VCaP (cell line): ENCODE measurements at regions not wholly inside any gene's neighbourhood (a gene's known extent, or its start where the extent isn't known, plus 50 kb on each side); places are given as distances from the start of the nearest gene placed in this dataset.
"Not testable (repeated sequence)": the region's sequence is repeated elsewhere in the genome, so short reads cannot be mapped to it uniquely, and the experiment has no call there.

Experiments used
- H3K27ac ChIP-seq: fragments of 450-650 bp; 2 replicates; pipeline ENCODE4 v1.5.1; 2017
- TF ChIP-seq, protein P1 (sequence below): fragments of 450-650 bp; conservative IDR thresholded peaks from 2 replicates; pipeline ENCODE4 v1.5.1; 2017; ENCODE audit warnings: mild to moderate bottlenecking, moderate library complexity

DNA sequence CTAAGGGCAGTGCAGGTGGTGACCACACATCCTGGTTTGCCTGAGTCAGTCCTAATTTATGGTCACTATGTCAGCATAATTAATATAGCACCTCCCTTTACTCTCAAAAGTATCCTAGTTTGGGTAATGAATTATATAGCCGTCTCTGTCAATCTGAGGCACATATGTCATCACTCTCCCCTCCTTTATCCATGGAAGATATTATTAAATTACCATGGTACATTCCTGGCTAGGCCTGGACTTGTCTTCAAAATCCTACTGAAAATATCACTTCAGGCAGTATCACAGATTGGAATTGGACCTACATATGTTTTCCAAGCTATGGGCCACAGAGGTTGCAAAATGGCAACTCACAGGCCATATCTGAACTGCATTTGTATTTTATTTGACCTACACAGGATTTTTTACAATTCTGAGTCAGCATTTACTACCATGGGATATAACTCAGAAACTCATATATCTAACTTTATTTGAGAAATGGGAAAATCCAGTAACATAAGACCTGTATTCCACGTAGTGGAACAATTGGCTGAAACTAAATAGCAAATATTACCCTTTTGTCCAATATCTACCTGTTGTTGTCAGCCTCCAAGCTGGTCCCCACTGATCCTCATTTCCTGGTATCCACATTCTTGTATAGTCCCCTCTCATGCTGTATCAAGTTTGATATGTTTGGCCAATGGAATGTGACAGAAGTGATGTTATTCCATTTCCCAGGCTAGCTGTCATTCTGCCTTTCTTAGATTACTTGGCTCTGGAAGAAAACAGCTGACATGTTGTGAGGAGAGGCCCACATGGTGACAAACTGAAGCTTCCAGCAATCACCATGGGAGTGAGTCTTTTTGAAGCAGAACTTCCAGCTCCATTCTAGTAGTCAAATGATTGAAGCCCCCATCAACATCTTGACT, 102.5 kb upstream of the MDM1 start:
- H3K27ac ChIP-seq = no peak overlapping the region
- TF ChIP-seq, protein P1, sequence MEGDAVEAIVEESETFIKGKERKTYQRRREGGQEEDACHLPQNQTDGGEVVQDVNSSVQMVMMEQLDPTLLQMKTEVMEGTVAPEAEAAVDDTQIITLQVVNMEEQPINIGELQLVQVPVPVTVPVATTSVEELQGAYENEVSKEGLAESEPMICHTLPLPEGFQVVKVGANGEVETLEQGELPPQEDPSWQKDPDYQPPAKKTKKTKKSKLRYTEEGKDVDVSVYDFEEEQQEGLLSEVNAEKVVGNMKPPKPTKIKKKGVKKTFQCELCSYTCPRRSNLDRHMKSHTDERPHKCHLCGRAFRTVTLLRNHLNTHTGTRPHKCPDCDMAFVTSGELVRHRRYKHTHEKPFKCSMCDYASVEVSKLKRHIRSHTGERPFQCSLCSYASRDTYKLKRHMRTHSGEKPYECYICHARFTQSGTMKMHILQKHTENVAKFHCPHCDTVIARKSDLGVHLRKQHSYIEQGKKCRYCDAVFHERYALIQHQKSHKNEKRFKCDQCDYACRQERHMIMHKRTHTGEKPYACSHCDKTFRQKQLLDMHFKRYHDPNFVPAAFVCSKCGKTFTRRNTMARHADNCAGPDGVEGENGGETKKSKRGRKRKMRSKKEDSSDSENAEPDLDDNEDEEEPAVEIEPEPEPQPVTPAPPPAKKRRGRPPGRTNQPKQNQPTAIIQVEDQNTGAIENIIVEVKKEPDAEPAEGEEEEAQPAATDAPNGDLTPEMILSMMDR = no peak

DNA sequence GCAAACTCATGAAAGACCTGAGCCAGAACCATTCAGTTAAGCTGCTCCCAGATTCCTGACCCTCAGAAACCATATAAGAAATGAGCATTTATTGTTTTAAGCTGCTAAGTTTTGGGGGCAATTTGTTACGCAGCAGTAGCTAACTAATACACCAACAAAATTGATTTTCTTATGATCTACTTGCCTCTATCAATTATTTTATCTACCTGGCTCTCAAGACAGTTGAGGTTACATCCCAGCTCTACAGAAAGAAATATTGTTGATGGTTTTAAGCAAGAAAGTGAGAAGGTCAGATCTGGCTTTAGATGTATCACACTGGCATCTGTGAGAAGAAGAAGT, 103.1 kb upstream of the MDM1 start:
- no peak overlapping the region for H3K27ac ChIP-seq
- TF ChIP-seq, protein P1 = no peak

DNA sequence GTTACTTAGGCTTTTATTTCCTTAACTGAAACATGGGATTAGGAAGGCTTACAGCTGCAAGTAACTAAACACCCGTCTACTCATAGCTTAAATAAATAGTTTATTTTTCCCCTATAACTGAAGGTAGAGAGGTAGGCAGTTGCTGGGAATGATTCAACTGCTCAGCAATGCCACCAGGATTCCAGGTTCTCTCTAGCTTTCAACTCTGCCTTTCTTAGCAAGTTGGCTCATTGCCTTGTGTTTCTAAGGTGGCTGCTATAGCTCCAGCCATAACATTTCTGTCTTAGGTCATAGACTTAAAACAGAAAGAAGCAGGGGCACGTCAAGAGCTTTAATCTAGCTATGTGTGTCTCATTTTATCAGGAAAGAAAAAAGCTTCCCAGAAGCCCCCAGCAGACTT, 103.7 kb upstream of the MDM1 start:
- H3K27ac ChIP-seq = no peak overlapping the region

DNA sequence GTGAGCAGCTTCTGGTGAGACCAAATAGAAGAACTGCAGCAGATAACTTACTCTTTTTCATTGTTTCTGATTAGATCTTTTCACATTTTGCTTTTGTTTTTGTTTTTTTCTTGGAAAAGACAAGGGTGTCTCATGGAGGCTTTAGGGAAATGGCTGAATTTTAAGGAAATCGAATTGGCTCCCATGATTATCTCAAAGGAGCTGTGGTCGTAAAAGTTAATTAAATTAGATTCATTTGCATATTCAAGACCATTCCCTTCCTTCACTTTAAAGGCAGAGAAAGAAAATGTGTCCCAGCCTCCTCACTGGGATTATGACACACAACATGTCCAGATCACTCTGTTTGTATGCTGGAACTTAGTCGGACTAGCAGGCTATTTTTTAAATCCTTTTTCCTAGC, 106.4 kb upstream of the MDM1 start:
- TF ChIP-seq, protein P1 = no peak
- no peak overlapping the region for H3K27ac ChIP-seq

More for the DNA sequence above, 103.7 kb upstream of the MDM1 start:
- TF ChIP-seq, protein P1 = no peak

DNA sequence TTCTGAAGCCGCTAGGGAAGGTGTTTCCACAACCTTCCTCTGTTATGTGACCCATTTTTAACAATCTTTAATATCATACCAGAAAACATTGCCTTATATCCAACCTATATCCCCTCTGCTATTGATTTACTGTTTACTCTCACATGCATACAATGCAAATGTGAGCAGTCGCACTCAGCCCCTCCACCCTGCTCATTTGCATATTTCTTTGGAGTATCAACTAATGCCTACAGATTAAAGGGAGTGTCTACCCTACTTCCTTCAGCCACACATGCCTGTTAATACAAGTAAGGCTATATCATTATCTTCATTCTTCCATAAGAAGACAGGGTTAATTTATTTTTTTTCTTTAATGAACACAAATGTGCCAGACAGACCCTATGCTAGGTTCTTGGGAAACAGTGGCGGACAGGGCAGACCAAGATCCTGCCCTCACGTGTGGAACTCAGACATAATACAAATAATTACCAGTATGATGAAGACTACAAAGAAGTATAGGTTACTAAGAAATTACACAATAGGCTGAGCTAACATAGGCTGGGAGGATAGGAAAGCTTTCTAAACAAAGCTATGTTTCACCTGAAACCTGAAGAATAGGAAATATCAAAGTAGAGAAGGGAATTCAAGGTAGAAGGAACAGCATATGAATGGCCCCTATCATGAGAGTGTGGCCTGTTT, 107.3 kb upstream of the MDM1 start:
- TF ChIP-seq, protein P1 = no peak

DNA sequence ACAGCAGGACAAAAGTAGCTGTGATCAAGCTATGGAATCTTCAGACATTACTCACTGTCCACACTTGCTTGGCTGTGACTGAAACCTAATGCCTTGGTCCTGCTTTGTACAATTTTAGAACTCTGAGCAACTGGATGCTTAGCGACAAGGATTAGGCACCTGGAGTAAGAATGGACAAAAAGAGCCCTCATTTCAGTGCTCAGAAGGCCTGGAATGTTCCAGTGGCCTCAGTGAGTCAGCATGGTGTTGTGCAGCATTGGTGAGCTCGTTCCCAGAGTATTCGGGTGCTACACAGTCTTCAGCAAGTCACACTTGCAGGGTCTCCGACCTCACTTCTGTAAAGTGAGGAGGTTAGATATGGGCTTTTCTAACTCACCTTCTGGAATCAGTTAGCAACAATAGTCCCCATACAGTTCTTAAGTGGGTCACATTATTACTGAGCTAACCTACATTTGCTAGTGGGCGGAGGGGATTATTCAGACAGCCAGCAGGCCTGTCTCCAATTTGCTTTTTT, 108.0 kb upstream of the MDM1 start:
- H3K27ac ChIP-seq = no peak overlapping the region
- TF ChIP-seq, protein P1 = no peak

More for the DNA sequence above, 107.3 kb upstream of the MDM1 start:
- H3K27ac ChIP-seq = no peak overlapping the region

DNA sequence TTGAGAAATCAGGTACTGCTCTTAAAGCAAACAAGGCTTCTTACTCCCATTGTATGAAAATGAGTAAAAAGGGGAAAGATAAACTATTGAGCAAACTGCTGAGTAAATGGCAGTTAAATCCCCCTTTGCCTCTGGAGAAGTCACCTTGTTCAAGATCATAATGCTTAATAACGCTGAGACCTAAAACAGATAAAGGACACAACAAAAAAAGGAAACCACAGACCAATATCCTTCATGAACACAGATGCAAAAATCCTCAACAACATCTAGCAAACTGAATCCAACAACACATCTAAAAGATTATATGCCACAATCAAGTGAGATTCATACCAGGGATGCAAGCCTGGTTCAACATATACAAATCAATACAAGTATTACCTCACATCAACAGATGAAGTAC, 109.0 kb upstream of the MDM1 start:
- TF ChIP-seq, protein P1 = no peak
- no peak overlapping the region for H3K27ac ChIP-seq

DNA sequence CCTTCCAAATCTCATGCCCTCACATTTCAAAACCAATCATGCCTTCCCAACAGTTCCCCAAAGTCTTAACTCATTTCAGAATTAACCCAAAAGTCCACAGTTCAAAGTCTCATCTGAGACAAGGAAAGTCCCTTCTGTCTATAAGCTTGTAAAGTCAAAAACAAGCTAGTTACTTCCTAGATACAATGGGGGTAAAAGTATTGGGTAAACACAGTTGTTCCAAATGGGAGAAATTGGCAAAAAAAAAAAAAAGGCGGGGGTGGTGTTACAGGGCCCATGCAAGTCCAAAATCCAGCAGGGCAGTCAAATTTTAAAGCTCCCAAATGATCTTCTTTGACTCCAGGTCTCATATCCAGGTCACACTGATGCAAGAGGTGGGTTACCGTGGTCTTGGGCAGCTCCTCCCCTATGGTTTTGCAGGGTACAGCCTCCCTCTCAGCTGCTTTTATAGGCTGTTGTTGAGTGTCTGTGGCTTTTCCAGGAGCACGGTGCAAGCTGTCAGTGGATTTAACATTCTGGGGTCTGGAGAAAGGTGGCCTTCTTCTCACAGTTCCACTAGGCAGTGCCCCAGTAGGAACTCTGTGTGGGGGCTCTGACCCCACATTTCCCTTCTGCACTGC, 110.3 kb upstream of the MDM1 start:
- not testable (repeated sequence) for H3K27ac ChIP-seq

DNA sequence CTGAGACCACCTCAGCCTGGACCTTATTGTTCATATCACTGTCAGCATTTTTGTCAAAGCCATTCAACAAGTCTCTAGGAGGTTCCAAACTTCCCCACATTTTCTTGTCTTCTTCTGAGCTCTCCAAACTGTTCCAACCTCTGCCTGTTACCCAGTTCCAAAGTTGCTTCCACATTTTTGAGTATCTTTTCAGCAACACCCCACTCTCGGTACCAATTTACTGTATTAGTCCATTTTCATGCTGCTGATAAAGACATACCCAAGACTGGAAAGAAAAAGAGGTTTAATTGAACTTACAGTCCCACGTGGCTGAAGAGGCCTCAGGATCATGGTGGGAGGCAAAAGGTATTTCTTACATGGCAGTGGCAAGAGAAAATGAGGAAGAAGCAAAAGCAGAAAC, 111.5 kb upstream of the MDM1 start:
- H3K27ac ChIP-seq = not testable (repeated sequence)
